KMS-11 (cell line): ENCODE measurements at regions not wholly inside any gene's neighbourhood (a gene's known extent, or its start where the extent isn't known, plus 50 kb on each side); places are given as distances from the start of the nearest gene placed in this dataset.

Experiments
- H2AFZ ChIP-seq: fragments of 200-600 bp; sonication (generic); 2 replicates; pipeline ENCODE4 v1.6.1; 2016; ENCODE audit warnings: antibody characterized with exemption, mixed run types, low read depth
- H3K27ac ChIP-seq: fragments of 200-600 bp; sonication (generic); 2 replicates; pipeline ENCODE4 v1.6.1; 2016; ENCODE audit warnings: mild to moderate bottlenecking, mixed run types
- H3K27me3 ChIP-seq: fragments of 200-600 bp; sonication (generic); 2 replicates; pipeline ENCODE4 v1.6.1; 2017; ENCODE audit warnings: mild to moderate bottlenecking, low read depth, mixed run types, moderate library complexity; ENCODE audit not compliant: insufficient read depth
- H3K36me3 ChIP-seq: fragments of 200-600 bp; sonication (generic); 2 replicates; pipeline ENCODE4 v1.6.1; 2017; ENCODE audit warnings: mild to moderate bottlenecking, mixed run types; ENCODE audit not compliant: insufficient read depth
- H3K4me1 ChIP-seq: fragments of 200-600 bp; sonication (generic); 2 replicates; pipeline ENCODE4 v1.6.1; 2016; ENCODE audit warnings: mild to moderate bottlenecking, low read depth, mixed run types; ENCODE audit not compliant: poor library complexity, severe bottlenecking
- H3K4me2 ChIP-seq: fragments of 200-600 bp; sonication (generic); 2 replicates; pipeline ENCODE4 v1.7.0; 2016; ENCODE audit warnings: mild to moderate bottlenecking, mixed run types
- H3K4me3 ChIP-seq: fragments of 200-600 bp; sonication (generic); IDR thresholded peaks from 2 replicates; pipeline ENCODE4 v1.6.1; 2017; ENCODE audit warnings: low read depth, low read length, mixed read lengths; ENCODE audit not compliant: insufficient read depth
- H3K79me2 ChIP-seq: fragments of 200-600 bp; sonication (generic); 2 replicates; pipeline ENCODE4 v1.6.1; 2016; ENCODE audit warnings: low read depth, mixed run types; ENCODE audit not compliant: insufficient read depth
- H3K9ac ChIP-seq: fragments of 200-600 bp; sonication (generic); 2 replicates; pipeline ENCODE4 v1.6.1; 2016; ENCODE audit warnings: mild to moderate bottlenecking, mixed run types
- H4K20me1 ChIP-seq: fragments of 200-600 bp; sonication (generic); 2 replicates; pipeline ENCODE4 v1.6.1; 2016; ENCODE audit warnings: mild to moderate bottlenecking, mixed run types; ENCODE audit not compliant: insufficient read depth
- TF ChIP-seq, protein P1 (sequence below): fragments of 200-600 bp; sonication (generic); conservative IDR thresholded peaks from 2 replicates; pipeline ENCODE4 v1.6.1; 2017; ENCODE audit warnings: low read depth, mild to moderate bottlenecking, antibody characterized with exemption, low read length, moderate library complexity, mixed read lengths

GRCh38 chr16:62450291-62450690 is 414.1 kb upstream of the CDH8 start:
- H3K4me2 ChIP-seq = no peak overlapping the region
- no peak overlapping the region for H3K4me3 ChIP-seq
- H2AFZ ChIP-seq = no peak overlapping the region
- H3K4me1 ChIP-seq = no peaks in the 10 kb centered on the region
- no peaks in the 10 kb centered on the region for H4K20me1 ChIP-seq
- H3K36me3 ChIP-seq = no peaks in the 10 kb centered on the region
- H3K9ac ChIP-seq = no peak overlapping the region
- H3K27ac ChIP-seq = no peak overlapping the region
- no peaks in the 10 kb centered on the region for H3K79me2 ChIP-seq
- TF ChIP-seq, protein P1, sequence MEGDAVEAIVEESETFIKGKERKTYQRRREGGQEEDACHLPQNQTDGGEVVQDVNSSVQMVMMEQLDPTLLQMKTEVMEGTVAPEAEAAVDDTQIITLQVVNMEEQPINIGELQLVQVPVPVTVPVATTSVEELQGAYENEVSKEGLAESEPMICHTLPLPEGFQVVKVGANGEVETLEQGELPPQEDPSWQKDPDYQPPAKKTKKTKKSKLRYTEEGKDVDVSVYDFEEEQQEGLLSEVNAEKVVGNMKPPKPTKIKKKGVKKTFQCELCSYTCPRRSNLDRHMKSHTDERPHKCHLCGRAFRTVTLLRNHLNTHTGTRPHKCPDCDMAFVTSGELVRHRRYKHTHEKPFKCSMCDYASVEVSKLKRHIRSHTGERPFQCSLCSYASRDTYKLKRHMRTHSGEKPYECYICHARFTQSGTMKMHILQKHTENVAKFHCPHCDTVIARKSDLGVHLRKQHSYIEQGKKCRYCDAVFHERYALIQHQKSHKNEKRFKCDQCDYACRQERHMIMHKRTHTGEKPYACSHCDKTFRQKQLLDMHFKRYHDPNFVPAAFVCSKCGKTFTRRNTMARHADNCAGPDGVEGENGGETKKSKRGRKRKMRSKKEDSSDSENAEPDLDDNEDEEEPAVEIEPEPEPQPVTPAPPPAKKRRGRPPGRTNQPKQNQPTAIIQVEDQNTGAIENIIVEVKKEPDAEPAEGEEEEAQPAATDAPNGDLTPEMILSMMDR = no peak
- H3K27me3 ChIP-seq = no peaks in the 10 kb centered on the region

- Histone ChIP-seq H3K4me1 (no peaks in the 10 kb centered on the region), H3K79me2 (no peaks in the 10 kb centered on the region), H3K27me3 (no peaks in the 10 kb centered on the region), H3K4me2 (no peak overlapping the region), H2AFZ (no peak overlapping the region), H4K20me1 (no peaks in the 10 kb centered on the region), H3K9ac (no peak overlapping the region), H3K27ac (no peak overlapping the region), H3K36me3 (no peaks in the 10 kb centered on the region), H3K4me3 (no peak overlapping the region)
- TF ChIP-seq, protein P1 = no peak
These were observed 409.7 kb upstream of the CDH8 start for GRCh38 chr16:62445909-62446308.

GRCh38 chr16:62424206-62424605 is 388.0 kb upstream of the CDH8 start:
- TF ChIP-seq, protein P1 = no peak

GRCh38 chr16:62408760-62409159 is 372.5 kb upstream of the CDH8 start:
- H4K20me1 ChIP-seq = no peaks in the 10 kb centered on the region
- no peaks in the 10 kb centered on the region for H3K79me2 ChIP-seq
- H3K9ac ChIP-seq = no peak overlapping the region
- H2AFZ ChIP-seq = no peak overlapping the region
- H3K27me3 ChIP-seq = no peaks in the 10 kb centered on the region
- no peak overlapping the region for H3K4me3 ChIP-seq
- H3K4me2 ChIP-seq = no peak overlapping the region
- H3K4me1 ChIP-seq = no peaks in the 10 kb centered on the region
- H3K36me3 ChIP-seq = no peaks in the 10 kb centered on the region
- TF ChIP-seq, protein P1 = no peak
- H3K27ac ChIP-seq = no peak overlapping the region

More at GRCh38 chr16:62424206-62424605, 388.0 kb upstream of the CDH8 start:
- Histone ChIP-seq H3K79me2 (no peaks in the 10 kb centered on the region), H4K20me1 (no peaks in the 10 kb centered on the region), H3K4me1 (no peaks in the 10 kb centered on the region), H3K27me3 (no peaks in the 10 kb centered on the region), H3K27ac (no peak overlapping the region), H2AFZ (no peak overlapping the region), H3K9ac (no peak overlapping the region), H3K36me3 (no peaks in the 10 kb centered on the region), H3K4me2 (no peak overlapping the region), H3K4me3 (no peak overlapping the region)
